KMS-11 (cell line): ENCODE measurements at regions not wholly inside any gene's neighbourhood (a gene's known extent, or its start where the extent isn't known, plus 50 kb on each side); places are given as distances from the start of the nearest gene placed in this dataset.

Experiments
- H2AFZ ChIP-seq: fragments of 200-600 bp; sonication (generic); 2 replicates; pipeline ENCODE4 v1.6.1; 2016; ENCODE audit warnings: antibody characterized with exemption, mixed run types, low read depth
- H3K27ac ChIP-seq: fragments of 200-600 bp; sonication (generic); 2 replicates; pipeline ENCODE4 v1.6.1; 2016; ENCODE audit warnings: mild to moderate bottlenecking, mixed run types
- H3K27me3 ChIP-seq: fragments of 200-600 bp; sonication (generic); 2 replicates; pipeline ENCODE4 v1.6.1; 2017; ENCODE audit warnings: mild to moderate bottlenecking, low read depth, mixed run types, moderate library complexity; ENCODE audit not compliant: insufficient read depth
- H3K36me3 ChIP-seq: fragments of 200-600 bp; sonication (generic); 2 replicates; pipeline ENCODE4 v1.6.1; 2017; ENCODE audit warnings: mild to moderate bottlenecking, mixed run types; ENCODE audit not compliant: insufficient read depth
- H3K4me1 ChIP-seq: fragments of 200-600 bp; sonication (generic); 2 replicates; pipeline ENCODE4 v1.6.1; 2016; ENCODE audit warnings: mild to moderate bottlenecking, low read depth, mixed run types; ENCODE audit not compliant: poor library complexity, severe bottlenecking
- H3K4me2 ChIP-seq: fragments of 200-600 bp; sonication (generic); 2 replicates; pipeline ENCODE4 v1.7.0; 2016; ENCODE audit warnings: mild to moderate bottlenecking, mixed run types
- H3K4me3 ChIP-seq: fragments of 200-600 bp; sonication (generic); IDR thresholded peaks from 2 replicates; pipeline ENCODE4 v1.6.1; 2017; ENCODE audit warnings: low read depth, low read length, mixed read lengths; ENCODE audit not compliant: insufficient read depth
- H3K79me2 ChIP-seq: fragments of 200-600 bp; sonication (generic); 2 replicates; pipeline ENCODE4 v1.6.1; 2016; ENCODE audit warnings: low read depth, mixed run types; ENCODE audit not compliant: insufficient read depth
- H3K9ac ChIP-seq: fragments of 200-600 bp; sonication (generic); 2 replicates; pipeline ENCODE4 v1.6.1; 2016; ENCODE audit warnings: mild to moderate bottlenecking, mixed run types
- H4K20me1 ChIP-seq: fragments of 200-600 bp; sonication (generic); 2 replicates; pipeline ENCODE4 v1.6.1; 2016; ENCODE audit warnings: mild to moderate bottlenecking, mixed run types; ENCODE audit not compliant: insufficient read depth
- CTCF ChIP-seq: fragments of 200-600 bp; sonication (generic); conservative IDR thresholded peaks from 2 replicates; pipeline ENCODE4 v1.6.1; 2017; ENCODE audit warnings: low read depth, mild to moderate bottlenecking, antibody characterized with exemption, low read length, moderate library complexity, mixed read lengths

GRCh38 chr5:138653502-138653901 lies 78.3 kb upstream of the HSPA9 start:
- H3K4me3 ChIP-seq, result no peak overlapping the region
- H3K4me1 ChIP-seq, result peaks cover 21% of the 10 kb centered on the region
- no peaks in the 10 kb centered on the region for H3K36me3 ChIP-seq
- H4K20me1 ChIP-seq, result no peaks in the 10 kb centered on the region
- H2AFZ ChIP-seq, result no peak overlapping the region
- H3K79me2 ChIP-seq, result no peaks in the 10 kb centered on the region
- no peak for TF ChIP-seq CTCF
- no peak overlapping the region for H3K27ac ChIP-seq
- H3K9ac ChIP-seq, result no peak overlapping the region
- H3K4me2 ChIP-seq, result peak overlapping the region; percentile 93; the same call in 1 of the 2 replicates
- H3K27me3 ChIP-seq, result peaks cover 41% of the 10 kb centered on the region

GRCh38 chr5:138651767-138652117 lies 76.5 kb upstream of the HSPA9 start:
- H3K79me2 ChIP-seq, result no peaks in the 10 kb centered on the region
- no peak overlapping the region for H3K27ac ChIP-seq
- no peaks in the 10 kb centered on the region for H4K20me1 ChIP-seq
- H3K36me3 ChIP-seq, result no peaks in the 10 kb centered on the region
- H3K27me3 ChIP-seq, result peaks cover 45% of the 10 kb centered on the region
- H3K4me3 ChIP-seq, result no peak overlapping the region
- H3K9ac ChIP-seq, result no peak overlapping the region
- H3K4me1 ChIP-seq, result peaks cover 21% of the 10 kb centered on the region
- no peak for TF ChIP-seq CTCF
- H3K4me2 ChIP-seq, result no peak overlapping the region
- no peak overlapping the region for H2AFZ ChIP-seq

GRCh38 chr5:138651058-138651766 lies 76.0 kb upstream of the HSPA9 start:
- Histone ChIP-seq H3K9ac (no peak overlapping the region), H3K4me1 (peaks cover 21% of the 10 kb centered on the region), H3K27me3 (peaks cover 40% of the 10 kb centered on the region)

GRCh38 chr5:138650196-138650595 lies 75.0 kb upstream of the HSPA9 start:
- no peaks in the 10 kb centered on the region for H4K20me1 ChIP-seq
- H3K4me2 ChIP-seq, result no peak overlapping the region
- no peak overlapping the region for H2AFZ ChIP-seq
- no peaks in the 10 kb centered on the region for H3K36me3 ChIP-seq
- H3K4me3 ChIP-seq, result no peak overlapping the region
- no peak for TF ChIP-seq CTCF
- peaks cover 21% of the 10 kb centered on the region for H3K4me1 ChIP-seq
- H3K79me2 ChIP-seq, result no peaks in the 10 kb centered on the region
- H3K27ac ChIP-seq, result no peak overlapping the region
- H3K9ac ChIP-seq, result no peak overlapping the region
- peaks cover 32% of the 10 kb centered on the region for H3K27me3 ChIP-seq

More at GRCh38 chr5:138651058-138651766, 76.0 kb upstream of the HSPA9 start:
- Histone ChIP-seq H3K79me2 (no peaks in the 10 kb centered on the region), H3K36me3 (no peaks in the 10 kb centered on the region), H3K4me2 (no peak overlapping the region), H3K4me3 (no peak overlapping the region), H3K27ac (no peak overlapping the region), H4K20me1 (no peaks in the 10 kb centered on the region), H2AFZ (no peak overlapping the region)
- TF ChIP-seq CTCF, result no peak
